ENCODE measurements at regions not wholly inside any gene's neighbourhood (a gene's known extent, or its start where the extent isn't known, plus 50 kb on each side); places are given as distances from the start of the nearest gene placed in this dataset.

DNA sequence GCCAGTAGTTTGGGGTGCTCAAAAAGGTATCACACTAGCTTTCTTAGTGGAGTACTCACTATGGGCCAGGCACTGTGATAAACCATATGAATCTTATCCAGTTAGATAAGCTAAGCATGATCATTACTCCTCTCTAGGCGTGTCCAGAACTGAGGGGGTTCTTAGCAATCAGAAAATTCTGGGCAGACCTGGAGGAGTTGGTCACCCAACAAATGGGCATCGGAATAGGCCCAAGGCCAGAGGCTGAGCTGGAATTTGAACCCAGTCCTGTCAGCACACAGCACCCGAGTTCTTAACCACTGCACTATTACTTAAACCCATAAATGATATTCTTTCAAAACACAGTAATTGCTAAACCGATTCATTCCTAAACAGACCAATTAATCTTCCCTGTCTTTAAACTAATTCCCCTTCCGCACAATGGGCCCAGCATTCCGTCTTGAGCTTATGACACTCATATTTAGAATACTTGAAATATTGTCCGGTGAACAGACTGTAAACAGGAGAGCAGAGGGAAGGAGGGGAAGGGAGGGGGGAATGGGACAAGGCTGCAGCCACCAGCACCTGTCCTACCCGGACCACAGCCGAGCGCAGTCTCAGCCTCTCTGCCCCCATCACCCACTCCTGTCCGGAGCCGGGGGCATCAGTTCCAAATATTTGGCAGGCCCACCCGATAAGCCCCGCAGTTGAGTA is 113.0 kb upstream of the GADD45A start:
- no peak for DNase-seq (ENCODE audit: low spot score)
- TF ChIP-seq, protein P1, sequence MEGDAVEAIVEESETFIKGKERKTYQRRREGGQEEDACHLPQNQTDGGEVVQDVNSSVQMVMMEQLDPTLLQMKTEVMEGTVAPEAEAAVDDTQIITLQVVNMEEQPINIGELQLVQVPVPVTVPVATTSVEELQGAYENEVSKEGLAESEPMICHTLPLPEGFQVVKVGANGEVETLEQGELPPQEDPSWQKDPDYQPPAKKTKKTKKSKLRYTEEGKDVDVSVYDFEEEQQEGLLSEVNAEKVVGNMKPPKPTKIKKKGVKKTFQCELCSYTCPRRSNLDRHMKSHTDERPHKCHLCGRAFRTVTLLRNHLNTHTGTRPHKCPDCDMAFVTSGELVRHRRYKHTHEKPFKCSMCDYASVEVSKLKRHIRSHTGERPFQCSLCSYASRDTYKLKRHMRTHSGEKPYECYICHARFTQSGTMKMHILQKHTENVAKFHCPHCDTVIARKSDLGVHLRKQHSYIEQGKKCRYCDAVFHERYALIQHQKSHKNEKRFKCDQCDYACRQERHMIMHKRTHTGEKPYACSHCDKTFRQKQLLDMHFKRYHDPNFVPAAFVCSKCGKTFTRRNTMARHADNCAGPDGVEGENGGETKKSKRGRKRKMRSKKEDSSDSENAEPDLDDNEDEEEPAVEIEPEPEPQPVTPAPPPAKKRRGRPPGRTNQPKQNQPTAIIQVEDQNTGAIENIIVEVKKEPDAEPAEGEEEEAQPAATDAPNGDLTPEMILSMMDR (IDR thresholded peaks at IDR 0.05): no peak
- Histone ChIP-seq H3K4me3 (no peak overlapping the region), H3K27ac (peak overlapping the region in 1 of 2 donors; percentile 10)

DNA sequence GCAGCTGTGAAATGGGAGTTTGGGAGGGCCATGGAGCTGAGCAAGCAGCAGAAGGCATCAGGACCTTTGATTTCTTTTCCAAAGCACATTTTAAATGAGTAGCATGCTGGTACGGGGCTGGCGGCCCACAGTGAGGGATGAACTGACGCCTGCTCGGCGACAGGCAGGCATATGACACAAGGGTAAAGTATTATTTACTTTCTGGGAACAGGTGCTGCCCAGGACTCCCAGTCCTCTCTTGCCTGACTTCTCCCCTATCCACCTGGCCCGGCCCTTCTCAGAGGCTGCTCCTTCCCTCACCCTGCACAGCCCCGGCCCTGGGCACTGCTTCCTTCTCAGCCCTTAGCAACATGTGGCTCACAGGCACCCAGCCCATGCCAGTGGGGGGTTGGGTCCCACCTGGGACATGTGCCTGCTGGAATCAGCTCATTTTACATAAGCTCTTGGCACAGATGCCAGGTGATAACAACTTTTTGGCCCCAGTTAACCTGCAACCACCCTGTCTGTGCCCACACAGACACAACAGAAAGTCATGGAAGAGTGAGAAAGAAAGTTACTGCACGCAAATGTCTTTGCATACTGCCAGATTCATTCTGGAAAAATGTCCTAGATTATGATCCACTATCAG is 112.3 kb upstream of the GADD45A start:
- DNase-seq (ENCODE audit: low spot score): peak; percentile 67
- Histone ChIP-seq H3K4me3 (no peak overlapping the region), H3K27ac (peak overlapping the region in 1 of 2 donors; percentile 10)
- TF ChIP-seq, protein P1 (IDR thresholded peaks at IDR 0.05): no peak

DNA sequence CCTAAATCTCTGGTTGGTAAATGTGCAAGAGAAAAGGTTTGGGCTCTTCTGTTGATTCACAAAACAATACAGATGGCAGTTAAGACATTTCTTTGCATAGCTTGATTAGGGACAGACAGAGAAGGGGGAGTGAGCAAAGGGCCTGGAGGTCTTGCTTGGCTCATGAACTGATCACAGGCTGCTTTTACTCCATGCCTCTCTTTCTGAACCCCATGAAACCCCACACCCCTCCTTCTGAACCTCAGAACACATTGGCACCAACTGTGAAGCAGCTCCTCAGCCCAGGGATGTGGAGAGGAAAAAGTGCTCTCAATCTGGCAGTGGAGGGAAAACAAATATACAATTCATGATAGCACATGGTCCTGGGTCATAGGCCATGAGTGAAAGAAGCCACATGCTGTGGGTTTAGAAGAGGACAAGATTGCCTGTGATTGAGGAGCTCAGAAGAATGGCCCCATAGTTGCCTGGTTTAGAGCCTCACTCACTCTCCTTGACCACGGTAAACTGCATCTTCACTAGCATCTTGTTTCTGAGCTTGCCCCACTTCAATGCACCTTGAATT is 111.6 kb upstream of the GADD45A start:
- H3K27ac ChIP-seq: no peak overlapping the region

DNA sequence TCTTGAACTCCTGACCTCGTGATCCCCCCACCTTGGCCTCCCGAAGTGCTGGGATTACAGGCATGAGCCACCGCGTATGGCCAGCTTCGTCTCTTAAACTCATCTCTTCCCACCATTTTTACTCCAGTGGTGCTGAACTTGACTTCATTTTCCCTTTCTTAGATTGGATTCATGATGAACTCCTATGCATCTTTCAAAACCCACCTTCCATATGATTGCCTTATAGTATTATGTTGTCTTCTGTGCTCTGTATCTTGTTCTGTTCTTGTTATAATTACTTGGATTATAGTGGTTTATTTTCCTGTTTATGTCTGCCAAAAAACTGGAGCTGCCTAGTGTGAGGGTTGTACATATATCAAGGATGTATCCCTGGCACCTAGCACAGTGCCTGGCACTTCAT is 110.8 kb upstream of the GADD45A start:
- Histone ChIP-seq H3K27ac (no peak overlapping the region), H3K4me3 (no peak overlapping the region)
- TF ChIP-seq, protein P1 (IDR thresholded peaks at IDR 0.05): no peak
- no peak for DNase-seq (ENCODE audit: low spot score)

More for the DNA sequence above, 111.6 kb upstream of the GADD45A start:
- TF ChIP-seq, protein P1 (IDR thresholded peaks at IDR 0.05): no peak
- peak; percentile 24 for DNase-seq (ENCODE audit: low spot score)
- no peak overlapping the region for H3K4me3 ChIP-seq

DNA sequence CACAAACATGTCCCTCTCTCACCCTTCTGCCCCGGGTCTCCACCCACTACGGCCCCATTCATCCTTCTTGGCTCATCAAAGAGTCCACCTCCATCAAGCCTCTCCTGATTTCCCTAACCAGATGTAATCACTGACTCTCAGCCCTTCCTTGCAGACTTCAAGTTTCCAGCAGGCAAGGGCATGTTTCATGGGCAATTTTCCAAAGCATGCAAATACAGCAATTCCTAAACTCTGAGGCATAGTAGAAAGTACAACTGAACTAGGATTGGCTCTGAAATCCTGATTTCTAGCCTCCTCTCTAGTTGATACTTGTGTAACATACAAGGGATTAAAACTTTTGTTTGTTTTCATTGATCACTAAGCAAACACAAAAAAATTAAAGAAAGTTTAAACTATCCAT is 109.1 kb upstream of the GADD45A start:
- no peak for DNase-seq (ENCODE audit: low spot score)
- H3K4me3 ChIP-seq: no peak overlapping the region
- TF ChIP-seq, protein P1 (IDR thresholded peaks at IDR 0.05): no peak
- H3K27ac ChIP-seq: no peak overlapping the region

DNA sequence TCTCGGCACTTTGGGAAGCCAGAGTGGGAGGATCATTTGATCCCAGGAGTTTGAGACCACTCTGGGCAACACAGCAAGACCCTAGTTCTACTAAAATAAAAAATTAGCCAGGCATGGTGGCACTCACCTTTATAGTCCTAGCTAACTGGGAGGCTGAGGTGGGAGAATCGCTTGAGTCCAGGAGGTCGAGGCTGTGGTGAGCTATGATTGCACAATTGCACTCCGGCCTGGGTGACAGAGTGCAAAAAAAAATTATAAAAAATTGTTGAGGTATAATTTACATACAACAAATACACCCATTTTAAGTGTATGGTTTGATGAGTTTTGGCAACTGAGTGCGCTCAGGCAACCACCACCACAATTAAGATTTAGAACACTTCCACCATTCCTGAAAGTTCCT is 108.5 kb upstream of the GADD45A start:
- H3K4me3 ChIP-seq: no peak overlapping the region
- TF ChIP-seq, protein P1 (IDR thresholded peaks at IDR 0.05): no peak
- no peak overlapping the region for H3K27ac ChIP-seq
- DNase-seq (ENCODE audit: low spot score): peak; percentile 21

DNA sequence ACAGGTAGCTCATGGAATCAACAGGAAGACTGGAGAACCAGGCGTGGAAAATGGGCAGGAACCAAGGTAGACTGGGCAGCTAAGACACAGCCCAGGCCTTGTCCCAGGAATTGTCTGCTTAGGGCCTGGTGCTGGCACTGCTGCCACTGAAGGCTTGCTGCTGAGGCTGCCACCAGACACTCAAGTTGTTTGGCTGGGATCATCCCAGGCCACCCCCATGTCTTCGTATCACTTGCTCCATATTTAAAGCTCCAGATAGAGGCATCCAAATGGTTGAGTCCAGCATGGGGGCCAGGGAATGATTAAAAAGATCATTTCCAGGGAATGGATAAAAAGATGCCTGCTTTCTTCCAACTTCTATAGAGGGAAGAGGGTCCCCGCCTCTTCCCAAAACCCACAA is 107.4 kb upstream of the GADD45A start:
- Histone ChIP-seq H3K27ac (no peak overlapping the region), H3K4me3 (no peak overlapping the region)
- TF ChIP-seq, protein P1 (IDR thresholded peaks at IDR 0.05): no peak
- DNase-seq (ENCODE audit: low spot score): no peak
